Activated CD8-positive, alpha-beta T cell treated with anti-CD3 and anti-CD28 coated beads for 36 hours (primary cell): ENCODE measurements at regions not wholly inside any gene's neighbourhood (a gene's known extent, or its start where the extent isn't known, plus 50 kb on each side); places are given as distances from the start of the nearest gene placed in this dataset.

Source experiments
- ATAC-seq: fragments of 200-7000 bp; cut with Tn5 transposase; one replicate; pipeline ENCODE4 v1.10.0; 2021; ENCODE audit warnings: mild to moderate bottlenecking, moderate library complexity
- CTCF ChIA-PET: fragments of 350-600 bp; sonication (Branson Sonifier 250); formaldehyde crosslinking; loops from one replicate; lab custom pipeline; 2021; ENCODE audit warnings: antibody characterized with exemption; lab: Charles Lee
- POLR2A ChIA-PET: fragments of 350-600 bp; sonication (Branson Sonifier 250); formaldehyde crosslinking; loops from one replicate; lab custom pipeline; 2021; ENCODE audit warnings: antibody characterized with exemption; lab: Charles Lee
- DNase-seq: peaks from one replicate; pipeline ENCODE4 v3.0.0-alpha.2; 2020
- H3K27ac Mint-ChIP-seq: one replicate; pipeline ENCODE4 v1.8.0; 2021; ENCODE audit warnings: mild to moderate bottlenecking, mixed read lengths
- H3K27me3 Mint-ChIP-seq: one replicate; pipeline ENCODE4 v1.8.0; 2021; ENCODE audit warnings: mixed read lengths
- H3K36me3 Mint-ChIP-seq: one replicate; pipeline ENCODE4 v1.8.0; 2021; ENCODE audit warnings: low read depth, mixed read lengths
- H3K4me1 Mint-ChIP-seq: one replicate; pipeline ENCODE4 v1.8.0; 2021; ENCODE audit warnings: low read depth, mixed read lengths
- H3K4me3 Mint-ChIP-seq: one replicate; pipeline ENCODE4 v1.8.0; 2021; ENCODE audit warnings: mild to moderate bottlenecking, moderate library complexity, mixed read lengths
- H3K9me3 Mint-ChIP-seq: one replicate; pipeline ENCODE4 v1.8.0; 2021; ENCODE audit warnings: mixed read lengths
- intact Hi-C: fragments of 100-400 bp; cut with micrococcal nuclease; formaldehyde crosslinking; loops from one replicate; pipeline ENCODE4 v1.10.0; 2022
- TF ChIP-seq, protein P1 (sequence below): fragments of 200-600 bp; IDR thresholded peaks from one replicate; pipeline ENCODE4 v1.8.0; 2022; ENCODE audit warnings: antibody characterized with exemption, mild to moderate bottlenecking

DNA sequence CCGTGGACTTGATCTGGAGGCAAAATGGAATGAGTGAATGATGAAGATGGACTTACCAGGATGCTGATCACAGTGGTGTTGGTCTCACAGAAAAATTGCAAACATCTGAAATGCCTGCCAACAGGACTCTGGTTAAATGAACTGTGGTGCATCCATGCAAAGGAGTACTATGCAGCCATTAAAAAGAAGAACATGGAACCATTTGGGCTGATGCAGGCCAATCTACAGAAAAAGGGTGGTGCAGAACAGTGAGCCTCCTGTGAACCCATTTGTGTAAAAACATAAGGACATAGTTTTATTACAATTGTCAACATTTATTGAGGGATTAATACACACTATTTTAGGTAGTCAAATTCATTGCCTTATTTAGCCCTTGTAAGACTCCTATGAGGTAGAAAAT is 111.9 kb downstream of the MN1 start:
- CTCF ChIA-PET, result no interaction called here
- TF ChIP-seq, protein P1, sequence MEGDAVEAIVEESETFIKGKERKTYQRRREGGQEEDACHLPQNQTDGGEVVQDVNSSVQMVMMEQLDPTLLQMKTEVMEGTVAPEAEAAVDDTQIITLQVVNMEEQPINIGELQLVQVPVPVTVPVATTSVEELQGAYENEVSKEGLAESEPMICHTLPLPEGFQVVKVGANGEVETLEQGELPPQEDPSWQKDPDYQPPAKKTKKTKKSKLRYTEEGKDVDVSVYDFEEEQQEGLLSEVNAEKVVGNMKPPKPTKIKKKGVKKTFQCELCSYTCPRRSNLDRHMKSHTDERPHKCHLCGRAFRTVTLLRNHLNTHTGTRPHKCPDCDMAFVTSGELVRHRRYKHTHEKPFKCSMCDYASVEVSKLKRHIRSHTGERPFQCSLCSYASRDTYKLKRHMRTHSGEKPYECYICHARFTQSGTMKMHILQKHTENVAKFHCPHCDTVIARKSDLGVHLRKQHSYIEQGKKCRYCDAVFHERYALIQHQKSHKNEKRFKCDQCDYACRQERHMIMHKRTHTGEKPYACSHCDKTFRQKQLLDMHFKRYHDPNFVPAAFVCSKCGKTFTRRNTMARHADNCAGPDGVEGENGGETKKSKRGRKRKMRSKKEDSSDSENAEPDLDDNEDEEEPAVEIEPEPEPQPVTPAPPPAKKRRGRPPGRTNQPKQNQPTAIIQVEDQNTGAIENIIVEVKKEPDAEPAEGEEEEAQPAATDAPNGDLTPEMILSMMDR, result no peak
- Mint-ChIP-seq H3K27me3 (peaks cover 8% of the 10 kb centered on the region), H3K9me3 (peaks cover 3% of the 10 kb centered on the region), H3K4me3 (no peak overlapping the region), H3K27ac (no peak overlapping the region), H3K36me3 (no peaks in the 10 kb centered on the region), H3K4me1 (no peaks in the 10 kb centered on the region)
- ATAC-seq (no peak), DNase-seq (no peak)
- intact Hi-C loops, result loop anchor here (10.0 kb wide), 1 partner anchor 45 kb away; no protein-coding TSS in a partner anchor
- POLR2A ChIA-PET, result no interaction called here

DNA sequence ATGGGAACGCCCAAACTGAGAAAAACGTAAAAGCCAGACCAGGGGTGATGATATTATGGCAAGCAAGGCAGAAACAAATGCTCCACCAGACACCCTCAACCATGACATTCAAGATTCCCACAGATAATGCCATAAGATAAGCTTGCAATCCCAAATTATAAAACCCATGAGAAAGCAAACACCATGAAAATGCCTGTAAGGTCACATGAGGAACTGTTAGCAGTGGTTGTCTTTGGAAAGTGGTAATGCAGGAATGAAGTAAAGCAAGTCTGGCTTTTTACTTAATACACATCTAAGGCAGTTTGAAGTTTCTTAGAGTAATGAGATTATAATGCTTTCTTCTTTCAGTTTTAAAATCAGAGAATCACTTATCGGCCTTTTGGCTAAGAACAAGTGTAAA is 111.0 kb downstream of the MN1 start:
- Mint-ChIP-seq H3K36me3 (no peaks in the 10 kb centered on the region), H3K27ac (no peak overlapping the region), H3K27me3 (peaks cover 8% of the 10 kb centered on the region), H3K9me3 (peaks cover 3% of the 10 kb centered on the region), H3K4me3 (no peak overlapping the region), H3K4me1 (no peaks in the 10 kb centered on the region)
- ATAC-seq (no peak), DNase-seq (no peak)
- CTCF ChIA-PET, result no interaction called here
- intact Hi-C loops, result no loop called here
- POLR2A ChIA-PET, result no interaction called here
- TF ChIP-seq, protein P1, result no peak

DNA sequence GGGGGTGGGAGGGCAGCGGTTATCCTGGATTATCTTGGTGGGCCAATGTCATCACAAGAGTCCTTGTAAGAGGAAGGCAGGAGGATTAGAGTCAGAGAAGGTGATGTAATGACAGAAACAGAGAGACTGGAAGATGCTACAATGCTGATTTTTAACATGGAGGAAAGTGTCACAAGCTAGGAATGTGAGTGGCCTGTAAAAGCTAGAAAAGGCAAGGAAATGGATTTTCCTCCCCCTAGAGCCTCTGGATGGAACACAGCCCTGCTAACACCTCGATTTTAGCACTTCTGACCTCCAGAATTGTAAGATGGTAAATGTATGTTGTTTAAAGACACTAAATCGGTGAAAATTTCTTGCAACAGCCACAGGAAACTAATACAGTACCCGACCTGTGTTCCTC is 109.3 kb downstream of the MN1 start:
- H3K9me3 Mint-ChIP-seq, result peaks cover 7% of the 10 kb centered on the region
- POLR2A ChIA-PET, result interaction anchor here (0.5 kb wide), 1 partner anchor 246 kb away, joined by 3 read pairs; no protein-coding TSS in a partner anchor
- CTCF ChIA-PET, result no interaction called here
- TF ChIP-seq, protein P1, result no peak
- ATAC-seq (no peak), DNase-seq (no peak)
- H3K4me1 Mint-ChIP-seq, result no peaks in the 10 kb centered on the region
- H3K4me3 Mint-ChIP-seq, result no peak overlapping the region
- H3K36me3 Mint-ChIP-seq, result no peaks in the 10 kb centered on the region
- H3K27ac Mint-ChIP-seq, result no peak overlapping the region
- intact Hi-C loops, result no loop called here
- peaks cover 8% of the 10 kb centered on the region for H3K27me3 Mint-ChIP-seq

DNA sequence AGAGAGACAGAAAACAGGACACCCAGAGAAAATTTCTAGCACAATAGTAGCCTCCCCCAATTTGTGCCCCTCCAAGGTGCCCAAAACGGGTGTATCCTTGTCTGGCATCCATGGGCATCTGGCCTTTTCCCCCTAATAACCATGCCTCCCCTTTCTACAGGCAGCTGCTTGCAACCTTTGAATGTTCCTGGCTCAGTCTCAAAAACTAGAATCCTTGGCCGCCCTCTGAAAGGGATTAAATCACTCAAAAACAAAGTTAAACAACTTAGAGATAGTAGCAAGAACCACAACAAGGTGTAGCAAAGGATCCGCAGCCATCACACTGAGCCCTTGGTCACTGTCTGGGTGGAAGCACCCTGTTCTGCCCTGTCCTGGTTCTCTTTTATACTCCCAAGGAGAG is 105.6 kb downstream of the MN1 start:
- peaks cover 8% of the 10 kb centered on the region for H3K27me3 Mint-ChIP-seq
- peaks cover 6% of the 10 kb centered on the region for H3K9me3 Mint-ChIP-seq
- no peak overlapping the region for H3K27ac Mint-ChIP-seq
- no peaks in the 10 kb centered on the region for H3K4me1 Mint-ChIP-seq
- ChIA-PET CTCF (no interaction called here), POLR2A (no interaction called here)
- TF ChIP-seq, protein P1, result no peak
- H3K4me3 Mint-ChIP-seq, result no peak overlapping the region
- no peaks in the 10 kb centered on the region for H3K36me3 Mint-ChIP-seq
- ATAC-seq (no peak), DNase-seq (no peak)
- intact Hi-C loops, result no loop called here

DNA sequence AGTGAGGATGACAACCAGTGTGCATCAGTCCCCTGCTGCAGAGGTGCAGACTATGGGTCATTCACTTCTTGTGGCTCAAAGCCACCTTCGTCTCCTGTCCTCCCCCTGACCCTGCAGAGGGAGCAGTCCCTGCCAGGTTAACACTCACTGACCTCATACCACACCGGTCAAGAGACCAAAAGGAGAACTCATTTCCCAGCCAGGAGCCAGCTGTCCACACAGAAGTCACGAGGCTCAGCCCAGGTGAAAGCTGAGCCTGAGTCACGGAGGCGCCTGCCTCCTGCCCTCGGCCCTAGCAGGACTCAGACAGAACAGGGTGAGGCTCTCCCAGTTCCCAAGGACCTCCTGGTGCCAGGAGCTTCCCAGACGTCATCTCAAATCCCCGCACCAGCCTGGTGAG is 103.7 kb downstream of the MN1 start:
- ATAC-seq (no peak), DNase-seq (no peak)
- Mint-ChIP-seq H3K27me3 (no peaks in the 10 kb centered on the region), H3K4me3 (no peak overlapping the region), H3K36me3 (no peaks in the 10 kb centered on the region), H3K4me1 (no peaks in the 10 kb centered on the region), H3K27ac (no peak overlapping the region), H3K9me3 (peaks cover 6% of the 10 kb centered on the region)
- ChIA-PET POLR2A (no interaction called here), CTCF (interaction anchor here (0.6 kb wide), 1 partner anchor 23 kb away, joined by 3 read pairs; no protein-coding TSS in a partner anchor)
- intact Hi-C loops, result no loop called here
- TF ChIP-seq, protein P1, result no peak
